Tibial artery (tissue), 4 donors: ENCODE measurements at regions not wholly inside any gene's neighbourhood (a gene's known extent, or its start where the extent isn't known, plus 50 kb on each side); places are given as distances from the start of the nearest gene placed in this dataset.

Source experiments
- DNase-seq, 2 donors: peaks; one replicate each; pipeline ENCODE4 v3.0.0-alpha.2; 2019
- H3K27ac ChIP-seq, 2 donors: fragments of 200-600 bp; sonication (generic) in 1 of 2; 1 replicate in 1 of 2; 2 replicates in 1 of 2; pipeline ENCODE4 v1.5.1; 2018 to 2019; ENCODE audit warnings: mild to moderate bottlenecking in 1 of 2
- H3K27me3 ChIP-seq, 2 donors: fragments of 200-600 bp; sonication (generic) in 1 of 2; one replicate each; pipeline versions ENCODE4 v1.5.1 to v1.6.0; 2016 to 2019
- H3K36me3 ChIP-seq, 3 donors: fragments of 200-600 bp; sonication (generic) in 2 of 3; one replicate each; pipeline ENCODE4 v1.5.1; 2016 to 2019; ENCODE audit warnings: mild to moderate bottlenecking in 2 of 3
- H3K4me1 ChIP-seq, 4 donors: fragments of 200-600 bp; sonication (generic) in 2 of 4; 1 replicate in 3 of 4; 2 replicates in 1 of 4; pipeline ENCODE4 v1.5.1; 2016 to 2019
- H3K4me3 ChIP-seq, 2 donors: fragments of 200-600 bp; sonication (generic) in 1 of 2; 1 replicate in 1 of 2; 2 replicates in 1 of 2; pipeline ENCODE4 v1.5.1; 2018 to 2019; ENCODE audit warnings: mild to moderate bottlenecking in 2 of 2
- H3K9me3 ChIP-seq, 3 donors: fragments of 200-600 bp; sonication (generic) in 1 of 3; one replicate each; pipeline ENCODE4 v1.5.1; 2016 to 2019
- CTCF ChIP-seq, 2 experiments: fragments of 200-600 bp in 1 of 2; fragments of 450-650 bp in 1 of 2; IDR thresholded peaks; one replicate each; pipeline ENCODE4 v1.5.1; 2017 to 2019; ENCODE audit warnings: antibody characterized with exemption in 2 of 2, mild to moderate bottlenecking in 1 of 2, moderate library complexity in 1 of 2
- intact Hi-C: fragments of 100-400 bp; cut with DNase I; formaldehyde crosslinking; loops from one replicate; pipeline ENCODE4 v1.15.0; 2023; ENCODE audit warnings: low total_unique reads

- no peaks in the 10 kb centered on the region for H3K4me1 ChIP-seq
- H3K9me3 ChIP-seq = no peaks in the 10 kb centered on the region
- H3K4me3 ChIP-seq = no peak overlapping the region
- intact Hi-C loops = no loop called here
- H3K27me3 ChIP-seq = no peaks in the 10 kb centered on the region
- TF ChIP-seq CTCF (IDR thresholded peaks at IDR 0.05) = no peak
- no peaks in the 10 kb centered on the region for H3K36me3 ChIP-seq
- DNase-seq = no peak
- no peak overlapping the region for H3K27ac ChIP-seq
These were observed 658.9 kb downstream of the TOX3 start for GRCh38 chr16:51888016-51888415.

GRCh38 chr16:51886456-51886855 is 660.5 kb downstream of the TOX3 start:
- Histone ChIP-seq H3K27ac (no peak overlapping the region), H3K4me1 (no peaks in the 10 kb centered on the region), H3K27me3 (no peaks in the 10 kb centered on the region), H3K36me3 (no peaks in the 10 kb centered on the region), H3K4me3 (no peak overlapping the region), H3K9me3 (no peaks in the 10 kb centered on the region)
- DNase-seq = no peak
- intact Hi-C loops = no loop called here
- no peak for TF ChIP-seq CTCF (IDR thresholded peaks at IDR 0.05)

- no peak for TF ChIP-seq CTCF (IDR thresholded peaks at IDR 0.05)
- Histone ChIP-seq H3K27me3 (no peaks in the 10 kb centered on the region), H3K27ac (no peak overlapping the region), H3K36me3 (no peaks in the 10 kb centered on the region), H3K4me3 (no peak overlapping the region), H3K9me3 (no peaks in the 10 kb centered on the region), H3K4me1 (peaks cover 0 to 13% (median 2%) of the 10 kb centered on the region in 4 donors)
- intact Hi-C loops = no loop called here
- DNase-seq = no peak
These were observed 662.2 kb downstream of the TOX3 start for GRCh38 chr16:51884773-51885172.

GRCh38 chr16:51881731-51882130 is 665.2 kb downstream of the TOX3 start:
- H3K4me1 ChIP-seq = peaks cover 0 to 13% (median 2%) of the 10 kb centered on the region in 4 donors
- no peaks in the 10 kb centered on the region for H3K27me3 ChIP-seq
- H3K9me3 ChIP-seq = no peaks in the 10 kb centered on the region
- H3K4me3 ChIP-seq = no peak overlapping the region
- DNase-seq = no peak
- intact Hi-C loops = no loop called here
- no peak for TF ChIP-seq CTCF (IDR thresholded peaks at IDR 0.05)
- H3K27ac ChIP-seq = no peak overlapping the region
- no peaks in the 10 kb centered on the region for H3K36me3 ChIP-seq

GRCh38 chr16:51880776-51881175 is 666.2 kb downstream of the TOX3 start:
- Histone ChIP-seq H3K9me3 (no peaks in the 10 kb centered on the region), H3K4me1 (peaks cover 0 to 13% (median 2%) of the 10 kb centered on the region in 4 donors), H3K27me3 (no peaks in the 10 kb centered on the region), H3K36me3 (no peaks in the 10 kb centered on the region), H3K4me3 (no peak overlapping the region), H3K27ac (no peak overlapping the region)
- TF ChIP-seq CTCF (IDR thresholded peaks at IDR 0.05) = no peak
- no peak for DNase-seq
- intact Hi-C loops = no loop called here

- intact Hi-C loops = no loop called here
- Histone ChIP-seq H3K27ac (no peak overlapping the region), H3K4me3 (no peak overlapping the region), H3K4me1 (peaks cover 0 to 13% (median 2%) of the 10 kb centered on the region in 4 donors), H3K36me3 (no peaks in the 10 kb centered on the region), H3K27me3 (no peaks in the 10 kb centered on the region), H3K9me3 (no peaks in the 10 kb centered on the region)
- TF ChIP-seq CTCF (IDR thresholded peaks at IDR 0.05) = no peak
- no peak for DNase-seq
These were observed 669.3 kb downstream of the TOX3 start for GRCh38 chr16:51877686-51878085.
